Aorta (tissue), 5 donors: ENCODE measurements at regions not wholly inside any gene's neighbourhood (a gene's known extent, or its start where the extent isn't known, plus 50 kb on each side); places are given as distances from the start of the nearest gene placed in this dataset.

Experiments used
- ATAC-seq: fragments of 200-7000 bp; cut with Tn5 transposase; one replicate; pipeline ENCODE4 v1.9.1; 2022; ENCODE audit warnings: moderate library complexity; ENCODE audit not compliant: low FRiP score
- DNase-seq, 2 donors: peaks; one replicate each; pipeline ENCODE4 v3.0.0-alpha.2; 2020
- H3K27ac ChIP-seq, 2 donors: one replicate each; pipeline ENCODE4 v1.5.1; 2013; ENCODE audit warnings: low read length in 2 of 2, mild to moderate bottlenecking in 2 of 2, moderate library complexity in 2 of 2, control low read depth in 1 of 2, inconsistent platforms in 1 of 2, low read depth in 1 of 2
- H3K27me3 ChIP-seq, 2 donors: one replicate each; pipeline ENCODE4 v1.6.1; 2013; ENCODE audit warnings: control low read depth in 1 of 2, low read length in 1 of 2, mild to moderate bottlenecking in 1 of 2, moderate library complexity in 1 of 2; ENCODE audit not compliant: insufficient read depth in 2 of 2, control insufficient read depth in 1 of 2
- H3K36me3 ChIP-seq, 2 donors: one replicate each; pipeline ENCODE4 v1.6.1; 2013; ENCODE audit warnings: control low read depth in 1 of 2, low read length in 1 of 2, mild to moderate bottlenecking in 1 of 2; ENCODE audit not compliant: insufficient read depth in 2 of 2, control insufficient read depth in 1 of 2
- H3K4me1 ChIP-seq, 2 donors: one replicate each; pipeline ENCODE4 v1.6.1; 2013; ENCODE audit warnings: low read length in 2 of 2, control low read depth in 1 of 2, mild to moderate bottlenecking in 1 of 2, moderate library complexity in 1 of 2; ENCODE audit not compliant: insufficient read depth in 2 of 2, control insufficient read depth in 1 of 2
- H3K4me3 ChIP-seq, 2 donors: one replicate each; pipeline ENCODE4 v1.5.1; 2013; ENCODE audit warnings: low read length in 2 of 2, control low read depth in 1 of 2, mild to moderate bottlenecking in 1 of 2
- H3K9me3 ChIP-seq: one replicate; pipeline ENCODE4 v1.6.1; 2013; ENCODE audit warnings: mild to moderate bottlenecking, low read length; ENCODE audit not compliant: control insufficient read depth
- WGBS, 2 donors: extraction: QIAGEN DNeasy Blood & Tissue Kit; methylation state at CpG; one replicate each; pipeline ENCODE4 v1.1.7; 2013; 5-methylcytosine and 5-hydroxymethylcytosine counted together
- intact Hi-C, 2 donors: fragments of 100-400 bp; cut with DNase I; formaldehyde crosslinking; loops; one replicate each; pipeline versions ENCODE4 v1.14.2 to v1.15.0; 2022
- donor health status: healthy with polysubstance abuse.
- donor health status: Bipolar disorder and iron deficiency.
- donor health status: DM: no; HTN: no; CAD: no.
- donor health status: DM: no; HTN: no; CAD: no.
- donor health status: DM: yes; HTN: yes; CAD: no.

GRCh38 chr1:221556435-221556834 lies 185.5 kb downstream of the DUSP10 start:
- intact Hi-C loops: no loop called here
- no peak overlapping the region for H3K27ac ChIP-seq
- H3K4me1 ChIP-seq: no peaks in the 10 kb centered on the region
- H3K36me3 ChIP-seq: no peaks in the 10 kb centered on the region
- no peaks in the 10 kb centered on the region for H3K27me3 ChIP-seq
- DNase-seq (no peak), ATAC-seq (no peak)
- H3K4me3 ChIP-seq: no peak overlapping the region
- no peaks in the 10 kb centered on the region for H3K9me3 ChIP-seq

DNA sequence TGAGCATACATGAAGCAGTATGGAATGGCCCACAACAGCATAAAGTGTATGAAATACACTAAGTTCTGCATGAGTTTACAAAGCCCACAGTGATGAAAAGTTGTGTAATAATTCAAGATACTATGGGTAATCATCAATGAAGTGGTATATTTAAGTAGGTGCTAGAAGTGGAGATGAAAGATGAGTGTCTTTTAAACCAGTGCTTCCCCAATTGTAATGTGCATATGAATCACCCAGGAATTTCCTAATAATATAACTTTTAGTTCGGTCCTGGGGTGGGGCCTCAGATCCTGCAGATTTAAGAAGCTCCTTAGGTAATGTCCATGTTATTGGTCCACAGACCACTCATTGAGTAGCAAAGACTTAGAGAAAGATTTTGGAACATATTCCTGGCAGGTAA lies 184.9 kb downstream of the DUSP10 start:
- Histone ChIP-seq H3K4me3 (no peak overlapping the region), H3K27me3 (no peaks in the 10 kb centered on the region), H3K36me3 (no peaks in the 10 kb centered on the region), H3K9me3 (no peaks in the 10 kb centered on the region), H3K27ac (no peak overlapping the region), H3K4me1 (no peaks in the 10 kb centered on the region)
- intact Hi-C loops: no loop called here
- ATAC-seq (no peak), DNase-seq (no peak)
- WGBS, 2 donors: 80 to 96% methylated on average over 1 of the region's 1 CpG

DNA sequence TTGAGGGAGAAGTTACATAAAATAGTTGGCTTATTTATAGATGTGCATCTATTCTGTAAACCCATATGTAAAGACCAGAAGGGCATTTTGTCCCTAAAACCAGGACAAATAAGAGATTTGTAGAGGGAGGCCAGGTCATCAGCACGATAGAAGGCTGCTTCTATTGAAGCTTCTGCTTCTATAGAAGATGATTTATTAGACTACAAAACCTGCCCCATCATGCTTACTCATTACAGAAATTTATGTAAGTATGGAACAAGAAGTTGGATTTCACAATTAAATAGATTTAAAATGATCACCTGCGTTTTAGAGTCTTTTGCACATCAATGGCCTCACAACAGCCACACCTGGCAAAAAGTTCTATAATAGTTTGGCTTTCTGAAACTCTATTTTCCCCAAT lies 183.5 kb downstream of the DUSP10 start:
- H3K27ac ChIP-seq: no peak overlapping the region
- no peak overlapping the region for H3K4me3 ChIP-seq
- intact Hi-C loops: no loop called here
- no peak for DNase-seq
- H3K9me3 ChIP-seq: no peaks in the 10 kb centered on the region
- 83 to 87% methylated on average over 2 of the region's 2 CpGs for WGBS, 2 donors
- no peaks in the 10 kb centered on the region for H3K36me3 ChIP-seq
- ATAC-seq: no peak
- no peaks in the 10 kb centered on the region for H3K27me3 ChIP-seq
- no peaks in the 10 kb centered on the region for H3K4me1 ChIP-seq

- Histone ChIP-seq H3K4me1 (no peaks in the 10 kb centered on the region), H3K9me3 (no peaks in the 10 kb centered on the region), H3K27ac (no peak overlapping the region), H3K27me3 (no peaks in the 10 kb centered on the region), H3K36me3 (no peaks in the 10 kb centered on the region), H3K4me3 (no peak overlapping the region)
- WGBS, 2 donors: 53 to 73% methylated on average over 4 of the region's 4 CpGs
- ATAC-seq: no peak
- intact Hi-C loops: no loop called here
- no peak for DNase-seq
Observed at GRCh38 chr1:221559911-221560310, 182.0 kb downstream of the DUSP10 start.

- Histone ChIP-seq H3K36me3 (no peaks in the 10 kb centered on the region), H3K27ac (no peak overlapping the region), H3K4me1 (no peaks in the 10 kb centered on the region), H3K4me3 (no peak overlapping the region), H3K9me3 (no peaks in the 10 kb centered on the region), H3K27me3 (no peaks in the 10 kb centered on the region)
- intact Hi-C loops: no loop called here
- no peak for ATAC-seq
- 75 to 77% methylated on average over 9 of the region's 9 CpGs for WGBS, 2 donors
- DNase-seq: no peak
Observed at GRCh38 chr1:221562542-221563475, 179.1 kb downstream of the DUSP10 start.

DNA sequence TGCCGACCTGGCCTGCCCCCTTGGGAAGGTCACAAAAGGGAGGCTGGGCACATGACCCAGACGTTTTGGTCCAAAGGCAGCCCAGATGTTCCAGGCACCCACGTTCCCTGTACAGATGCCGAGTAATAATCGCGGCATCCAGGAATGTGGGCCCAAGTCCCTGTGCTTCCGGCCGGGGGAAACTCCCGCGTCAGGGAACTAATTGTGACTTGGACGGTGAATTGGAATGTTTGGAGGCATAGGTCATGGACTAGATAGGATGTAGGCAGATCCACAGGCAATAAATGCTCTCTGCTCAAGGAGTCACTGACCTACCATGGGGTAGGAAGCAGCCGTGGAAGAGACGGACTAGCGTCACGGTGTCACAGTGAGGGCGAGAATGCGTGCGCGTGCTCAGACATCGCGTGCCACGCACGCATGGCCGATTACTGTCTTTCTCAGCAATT lies 178.4 kb downstream of the DUSP10 start:
- Histone ChIP-seq H3K27me3 (no peaks in the 10 kb centered on the region), H3K4me1 (no peaks in the 10 kb centered on the region), H3K9me3 (no peaks in the 10 kb centered on the region), H3K4me3 (no peak overlapping the region), H3K27ac (no peak overlapping the region), H3K36me3 (no peaks in the 10 kb centered on the region)
- ATAC-seq (no peak), DNase-seq (peak in 1 of 2 donors; percentile 66)
- 90 to 91% methylated on average over 24 of the region's 24 CpGs for WGBS, 2 donors
- intact Hi-C loops: no loop called here

GRCh38 chr1:221564891-221565290 lies 177.0 kb downstream of the DUSP10 start:
- Histone ChIP-seq H3K27ac (no peak overlapping the region), H3K4me1 (no peaks in the 10 kb centered on the region), H3K27me3 (no peaks in the 10 kb centered on the region), H3K9me3 (no peaks in the 10 kb centered on the region), H3K4me3 (no peak overlapping the region), H3K36me3 (no peaks in the 10 kb centered on the region)
- DNase-seq (no peak), ATAC-seq (no peak)
- intact Hi-C loops: no loop called here
- 46 to 48% methylated on average over 2 of the region's 2 CpGs for WGBS, 2 donors

- no peaks in the 10 kb centered on the region for H3K9me3 ChIP-seq
- H3K4me1 ChIP-seq: no peaks in the 10 kb centered on the region
- H3K27me3 ChIP-seq: no peaks in the 10 kb centered on the region
- no peak overlapping the region for H3K27ac ChIP-seq
- no peaks in the 10 kb centered on the region for H3K36me3 ChIP-seq
- intact Hi-C loops: no loop called here
- DNase-seq (no peak), ATAC-seq (no peak)
- 61 to 68% methylated on average over 5 of the region's 5 CpGs for WGBS, 2 donors
- H3K4me3 ChIP-seq: no peak overlapping the region
Observed at GRCh38 chr1:221565711-221566110, 176.2 kb downstream of the DUSP10 start.

DNA sequence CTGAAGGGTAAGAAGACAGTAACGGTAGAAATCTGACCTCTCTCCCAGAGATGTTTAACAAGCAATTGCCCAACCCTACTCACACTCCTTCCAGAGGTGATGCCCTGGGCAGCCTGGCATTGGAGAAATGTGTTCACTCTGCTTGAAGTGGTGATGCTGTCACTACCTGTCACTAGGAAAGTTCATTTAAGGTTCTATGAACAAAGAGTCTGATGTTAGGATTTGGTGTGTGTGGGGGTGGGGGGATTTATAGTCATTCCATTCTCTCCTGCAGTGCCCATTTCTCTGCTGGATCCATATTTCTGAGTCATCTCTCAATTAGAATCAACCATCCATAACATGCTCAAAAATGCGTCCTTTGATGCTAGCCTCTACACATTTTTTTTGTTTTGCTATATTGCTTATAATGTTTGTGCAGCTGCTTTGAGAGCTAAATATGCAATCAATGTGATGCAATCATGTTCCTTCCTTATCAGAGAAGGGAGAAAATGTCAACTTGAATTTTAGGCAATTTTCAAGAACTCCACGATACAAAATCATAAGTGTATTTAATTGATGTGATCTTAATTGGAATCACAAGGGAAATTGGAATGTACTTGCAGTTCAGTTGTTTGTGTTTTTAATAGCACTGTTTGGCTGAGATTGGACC lies 173.9 kb downstream of the DUSP10 start:
- Histone ChIP-seq H3K4me3 (no peak overlapping the region), H3K36me3 (no peaks in the 10 kb centered on the region), H3K4me1 (no peaks in the 10 kb centered on the region), H3K27me3 (no peaks in the 10 kb centered on the region), H3K9me3 (no peaks in the 10 kb centered on the region), H3K27ac (no peak overlapping the region)
- intact Hi-C loops: no loop called here
- DNase-seq: no peak
- ATAC-seq: no peak
- 75 to 84% methylated on average over 3 of the region's 3 CpGs for WGBS, 2 donors
